C4-2B (cell line): ENCODE measurements at regions not wholly inside any gene's neighbourhood (a gene's known extent, or its start where the extent isn't known, plus 50 kb on each side); places are given as distances from the start of the nearest gene placed in this dataset.

Experiments used
- H3K27ac ChIP-seq: fragments of 450-650 bp; 2 replicates; pipeline ENCODE4 v1.5.1; 2017
- CTCF ChIP-seq: fragments of 450-650 bp; conservative IDR thresholded peaks from 2 replicates; pipeline ENCODE4 v1.5.1; 2017; ENCODE audit warnings: mild to moderate bottlenecking
- ZFX ChIP-seq: fragments of 450-650 bp; IDR thresholded peaks from 2 replicates; pipeline ENCODE4 v1.6.1; 2017

- TF ChIP-seq CTCF (no peak), ZFX (no peak)
- no peak overlapping the region for H3K27ac ChIP-seq
Observed at GRCh38 chr2:126220331-126220730, 435.6 kb upstream of the GYPC start.

GRCh38 chr2:126221506-126221905 lies 434.5 kb upstream of the GYPC start:
- TF ChIP-seq CTCF (no peak), ZFX (no peak)
- H3K27ac ChIP-seq, result no peak overlapping the region

DNA sequence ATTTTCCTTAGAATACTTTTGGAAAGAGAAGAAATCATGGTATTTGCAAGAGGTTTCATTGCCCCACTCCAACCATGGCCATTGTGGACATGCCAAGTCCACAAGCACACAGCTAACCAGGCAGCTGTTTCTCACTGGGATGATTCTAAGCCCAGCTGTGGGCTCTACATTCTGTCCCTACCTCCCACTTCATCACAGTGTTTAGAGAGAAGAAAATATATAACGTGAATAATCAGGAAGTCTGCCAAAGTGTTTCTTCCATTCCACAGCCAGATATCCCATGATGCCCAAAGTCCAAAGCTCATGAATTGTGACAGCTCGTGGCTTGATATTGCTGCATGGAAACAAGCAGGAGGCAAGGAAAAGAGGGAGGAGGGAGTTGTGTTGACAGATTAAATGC lies 433.7 kb upstream of the GYPC start:
- H3K27ac ChIP-seq, result no peak overlapping the region
- TF ChIP-seq ZFX, result no peak
- no peak for TF ChIP-seq CTCF

DNA sequence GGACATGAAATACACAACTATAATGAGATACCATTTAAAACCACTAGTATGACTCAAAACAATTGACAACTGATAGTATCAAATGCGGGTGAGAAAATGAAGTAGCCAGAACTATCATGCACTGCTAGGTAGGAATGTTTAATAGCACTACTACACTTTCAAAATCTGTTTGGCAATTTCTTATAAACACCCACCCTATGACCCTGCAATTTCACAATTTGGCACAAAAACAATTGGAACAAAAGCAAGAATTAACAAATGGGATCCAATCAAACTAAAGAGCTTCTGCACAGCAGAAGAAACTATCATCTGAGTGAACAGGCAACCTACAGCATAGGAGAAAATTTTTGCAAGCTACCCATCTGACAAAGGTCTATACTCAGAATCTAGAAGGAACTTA lies 431.2 kb upstream of the GYPC start:
- TF ChIP-seq ZFX, result no peak
- no peak for TF ChIP-seq CTCF

GRCh38 chr2:126227250-126227649 lies 428.7 kb upstream of the GYPC start:
- no peak overlapping the region for H3K27ac ChIP-seq
- TF ChIP-seq ZFX, result no peak
- TF ChIP-seq CTCF, result peak; percentile 30

More for the DNA sequence above, 431.2 kb upstream of the GYPC start:
- no peak overlapping the region for H3K27ac ChIP-seq

GRCh38 chr2:126228531-126228930 lies 427.4 kb upstream of the GYPC start:
- no peak for TF ChIP-seq ZFX
- TF ChIP-seq CTCF, result no peak
- H3K27ac ChIP-seq, result no peak overlapping the region

DNA sequence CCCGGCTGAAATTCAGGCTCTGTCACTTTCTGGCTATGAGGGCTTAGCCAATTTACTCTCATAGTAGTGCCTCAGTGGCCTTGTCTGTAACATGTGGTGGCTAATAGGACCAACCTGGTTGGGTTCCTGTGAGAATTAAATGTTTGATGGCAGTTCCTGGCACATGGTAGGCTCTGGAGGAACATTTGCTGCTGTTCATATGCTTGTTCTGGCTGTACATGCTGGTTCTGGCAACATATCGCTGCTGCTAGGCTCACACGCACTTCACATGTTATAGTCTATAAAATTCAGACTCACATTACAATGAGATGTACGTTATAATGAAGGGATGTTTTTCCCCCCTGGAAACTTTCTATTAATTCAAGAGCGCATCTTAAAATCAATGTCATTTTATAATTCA lies 417.7 kb upstream of the GYPC start:
- TF ChIP-seq CTCF (no peak), ZFX (no peak)
- H3K27ac ChIP-seq, result no peak overlapping the region
